Fibroblast of gingiva (primary cell): ENCODE measurements at regions not wholly inside any gene's neighbourhood (a gene's known extent, or its start where the extent isn't known, plus 50 kb on each side); places are given as distances from the start of the nearest gene placed in this dataset.

Experiments
- DNase-seq: peaks from one replicate; pipeline ENCODE4 v3.0.0-alpha.2; 2011; ENCODE audit warnings: low read depth

DNA sequence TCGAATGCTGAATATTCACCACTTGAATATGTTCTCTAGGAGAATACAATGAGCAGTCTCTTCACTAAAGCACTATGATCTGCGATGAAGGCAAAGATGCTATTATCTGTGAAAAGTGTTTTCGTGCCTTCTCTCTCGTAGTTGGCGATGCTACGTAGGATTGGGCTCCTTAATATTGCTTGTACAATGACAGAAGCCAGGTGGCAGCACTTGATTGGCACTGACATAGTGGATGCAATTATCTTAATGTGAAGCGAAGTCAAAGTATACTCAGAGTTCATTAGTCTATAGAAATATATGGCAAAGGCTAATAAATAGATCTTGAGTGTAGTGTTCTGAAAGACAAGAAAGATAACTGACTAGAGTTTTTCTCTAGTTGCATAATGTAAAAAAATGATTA is 1135.7 kb upstream of the AGA start:
- no peak for DNase-seq

- DNase-seq, result no peak
These were observed 1153.4 kb upstream of the AGA start for GRCh38 chr4:178595500-178596138.

- DNase-seq, result no peak
These were observed 1156.4 kb upstream of the AGA start for GRCh38 chr4:178598672-178599071.

- no peak for DNase-seq
These were observed 1157.3 kb upstream of the AGA start for GRCh38 chr4:178599521-178599920.

GRCh38 chr4:178602833-178603232 is 1160.6 kb upstream of the AGA start:
- DNase-seq, result no peak

- DNase-seq, result no peak
These were observed 1168.8 kb upstream of the AGA start for GRCh38 chr4:178611062-178611461.

GRCh38 chr4:178612733-178613132 is 1170.5 kb upstream of the AGA start:
- no peak for DNase-seq

DNA sequence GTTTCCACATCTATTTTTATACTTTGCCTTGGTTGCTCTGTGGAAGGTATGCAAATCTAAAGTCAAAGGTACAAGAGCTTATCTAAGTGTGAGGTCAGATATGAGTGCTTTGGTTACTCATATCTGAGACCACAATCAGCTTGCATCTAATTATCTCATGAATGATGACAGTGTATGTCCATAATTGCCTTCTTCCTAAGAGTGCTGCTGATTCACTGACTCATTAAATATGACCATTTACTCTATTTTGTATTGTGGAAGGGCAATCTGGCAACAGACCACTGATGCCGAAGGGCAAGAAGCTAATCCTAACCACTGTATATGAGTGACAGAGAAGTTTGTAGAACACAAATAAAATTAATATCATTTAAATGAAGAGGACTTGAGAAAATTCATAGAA is 1190.2 kb upstream of the AGA start:
- no peak for DNase-seq

GRCh38 chr4:178633263-178633662 is 1191.0 kb upstream of the AGA start:
- no peak for DNase-seq

GRCh38 chr4:178664621-178665020 is 1222.4 kb upstream of the AGA start:
- DNase-seq, result no peak

GRCh38 chr4:178665916-178666315 is 1223.7 kb upstream of the AGA start:
- no peak for DNase-seq

GRCh38 chr4:178671766-178672165 is 1229.5 kb upstream of the AGA start:
- DNase-seq, result no peak

- DNase-seq, result no peak
These were observed 1230.3 kb upstream of the AGA start for GRCh38 chr4:178672512-178672911.

DNA sequence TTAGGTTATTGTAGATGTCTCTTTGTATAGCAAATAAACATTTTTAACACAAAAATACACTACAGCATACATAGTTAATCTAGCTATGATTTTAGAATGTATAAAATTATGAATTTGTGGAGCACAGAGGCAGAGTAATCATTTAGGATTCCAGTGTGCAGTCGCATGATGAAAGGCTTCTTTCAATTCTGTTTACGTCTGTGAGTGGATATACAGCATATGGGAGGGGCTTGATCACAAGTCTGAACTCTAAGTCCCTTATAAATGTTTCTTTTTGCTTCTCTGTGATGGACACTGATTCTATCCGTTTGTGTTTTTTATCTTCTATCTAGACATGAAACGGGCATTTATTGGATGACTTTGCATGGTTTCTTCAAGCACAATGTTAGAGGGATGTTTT is 1239.6 kb upstream of the AGA start:
- no peak for DNase-seq

DNA sequence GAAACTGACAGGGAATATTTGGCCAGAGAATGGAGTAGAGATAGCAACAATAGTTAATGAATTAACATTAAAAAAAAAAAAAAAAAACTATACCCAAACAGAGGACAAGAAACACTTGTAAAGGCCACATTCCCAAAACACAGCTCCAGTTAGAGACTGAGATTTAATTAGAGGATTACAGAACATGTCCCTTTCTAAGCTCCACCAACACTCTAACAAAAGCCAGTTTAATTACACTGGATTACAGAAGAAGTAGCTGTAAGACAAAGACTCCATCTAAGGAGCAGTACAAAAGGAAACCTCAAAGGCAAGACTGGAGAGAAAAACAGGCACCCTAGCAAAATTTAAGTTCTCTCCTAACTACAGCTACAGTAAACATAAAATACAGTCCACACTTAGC is 1247.7 kb upstream of the AGA start:
- no peak for DNase-seq

DNA sequence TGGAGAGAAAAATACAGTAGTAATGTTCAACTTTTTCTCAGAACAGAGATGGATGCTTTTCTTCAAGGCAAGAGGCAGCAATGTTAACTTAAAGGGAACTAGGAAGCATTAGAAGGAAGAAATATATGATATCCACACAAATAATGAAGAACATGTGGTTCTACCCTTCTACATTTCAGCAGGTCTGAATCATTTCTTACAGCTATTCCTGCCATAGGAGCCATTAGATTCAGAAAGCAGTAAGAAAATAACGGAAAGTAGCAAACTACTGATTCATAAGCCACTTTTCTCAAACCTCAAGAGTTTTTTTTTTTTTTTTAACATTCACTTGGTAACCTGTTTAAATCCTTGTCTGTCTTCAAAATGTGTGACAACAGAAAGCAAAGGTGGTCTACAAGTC is 1251.6 kb upstream of the AGA start:
- no peak for DNase-seq

DNA sequence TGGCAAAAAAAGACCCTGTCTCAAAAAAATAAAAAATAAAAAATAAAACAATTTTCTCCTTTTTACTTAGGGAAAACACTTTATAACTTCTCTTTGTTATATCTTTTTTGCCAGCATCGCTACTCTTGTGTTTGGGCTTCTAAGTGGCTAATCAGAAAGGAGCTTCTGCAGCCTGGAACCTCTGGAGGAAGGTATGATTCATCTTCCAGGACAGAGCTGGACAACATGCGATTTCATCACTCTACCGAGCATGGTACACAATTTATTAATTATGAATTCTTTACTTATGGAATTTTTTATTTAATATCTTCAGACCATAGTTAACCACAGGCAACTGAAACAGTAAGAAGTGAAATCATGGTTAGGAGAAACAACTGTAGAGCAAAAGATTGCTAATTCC is 1254.3 kb upstream of the AGA start:
- DNase-seq, result no peak

DNA sequence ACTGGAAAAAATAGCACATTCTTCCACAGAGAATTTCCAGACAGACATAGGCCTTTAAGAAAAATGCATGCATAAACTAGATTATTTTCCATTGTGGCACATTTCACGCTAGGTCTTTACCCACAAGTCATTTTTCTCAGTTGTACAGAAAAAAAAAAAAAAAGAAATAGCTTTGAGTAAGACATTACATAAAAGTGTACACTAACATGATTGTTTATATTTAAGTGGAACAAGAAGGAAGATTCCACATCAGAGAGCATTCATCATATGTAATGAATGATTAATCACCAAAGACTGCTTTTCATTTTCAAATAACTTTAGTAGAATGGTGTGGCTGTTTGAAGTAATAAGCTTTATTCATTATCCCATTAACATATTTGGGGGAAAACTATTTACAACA is 1270.2 kb upstream of the AGA start:
- no peak for DNase-seq

- no peak for DNase-seq
These were observed 1295.8 kb upstream of the AGA start for GRCh38 chr4:178738026-178738425.

GRCh38 chr4:178745203-178745602 is 1303.0 kb upstream of the AGA start:
- DNase-seq, result no peak

DNA sequence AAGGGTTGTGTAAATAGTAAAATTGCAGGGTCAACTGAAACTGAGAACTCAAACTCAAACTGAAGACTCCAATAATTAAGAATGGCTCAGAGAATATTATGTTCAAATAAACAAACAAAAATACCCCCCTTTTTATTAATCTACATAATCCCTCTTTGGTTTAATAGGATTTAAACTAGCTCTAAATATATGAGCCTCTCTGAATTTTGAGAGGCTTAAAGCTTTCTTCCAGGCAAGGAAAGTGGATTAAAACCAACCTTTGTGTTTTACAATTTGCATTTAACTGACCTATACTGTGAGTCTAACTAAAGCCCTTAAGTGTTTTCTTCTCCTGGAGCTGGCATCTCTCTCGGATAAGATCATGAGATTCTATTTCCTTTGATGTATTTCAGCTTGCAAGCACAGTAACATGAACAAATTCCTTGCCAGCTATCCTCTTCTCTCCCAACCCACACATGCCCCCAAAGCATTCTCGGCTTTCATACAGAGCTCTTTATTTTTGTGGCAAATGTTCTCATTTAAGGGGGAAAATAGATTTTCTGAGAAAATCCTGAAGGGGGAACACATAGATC is 1310.8 kb upstream of the AGA start:
- no peak for DNase-seq

DNA sequence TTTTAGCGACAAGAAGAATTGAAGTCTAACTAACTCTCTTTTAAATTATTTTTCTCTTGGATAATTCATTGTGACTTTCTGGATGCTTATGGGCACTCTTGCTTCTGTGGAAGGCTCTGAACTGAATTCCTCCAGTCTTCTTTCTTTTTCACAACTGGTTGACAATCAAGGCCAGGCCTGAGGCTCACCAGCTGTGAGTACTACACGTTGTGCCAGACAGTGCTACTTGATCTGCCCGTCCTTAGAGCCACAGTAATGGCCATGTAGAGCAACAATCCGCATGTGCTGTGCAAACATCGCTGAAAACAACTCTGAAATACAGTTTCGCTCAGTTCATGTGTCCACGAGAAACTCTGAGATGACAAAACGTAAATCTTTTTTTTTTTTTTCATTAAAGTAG is 1336.3 kb upstream of the AGA start:
- no peak for DNase-seq

GRCh38 chr4:178781779-178782178 is 1339.5 kb upstream of the AGA start:
- DNase-seq, result no peak

DNA sequence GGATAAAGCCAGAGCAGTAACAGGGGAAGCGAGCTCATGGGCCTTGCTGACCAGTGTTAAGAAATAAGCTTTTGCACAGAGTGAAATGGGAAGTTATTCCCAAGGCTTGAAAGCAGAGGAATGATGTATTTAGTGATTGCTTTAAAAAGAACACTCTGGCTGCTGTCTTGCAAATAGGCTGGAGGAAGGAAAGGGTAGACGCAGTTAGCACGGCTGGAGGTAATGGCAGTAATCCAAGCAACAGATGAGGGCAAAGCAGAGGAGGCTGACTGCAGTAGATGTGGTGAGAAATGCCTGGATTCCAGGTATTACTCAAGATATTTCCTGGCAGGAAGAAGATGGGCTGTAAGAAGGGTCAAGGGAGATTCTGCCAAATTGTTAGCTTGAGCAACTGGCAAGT is 1342.3 kb upstream of the AGA start:
- DNase-seq, result no peak
